Thoracic aorta (tissue), 2 donors: ENCODE measurements at regions not wholly inside any gene's neighbourhood (a gene's known extent, or its start where the extent isn't known, plus 50 kb on each side); places are given as distances from the start of the nearest gene placed in this dataset.

Experiments
- ATAC-seq: fragments of 150-250 bp; one replicate; pipeline ENCODE4 v1.8.0; 2017; ENCODE audit warnings: low read depth; ENCODE audit not compliant: insufficient number of reproducible peaks, low FRiP score
- DNase-seq: peaks from one replicate; pipeline ENCODE4 v3.0.0-alpha.2; 2020; ENCODE audit warnings: low spot score
- H3K27ac ChIP-seq, 2 donors: fragments of 200-600 bp; sonication (generic); 1 replicate in 1 of 2; 2 replicates in 1 of 2; pipeline ENCODE4 v1.5.1; 2016; ENCODE audit warnings: mild to moderate bottlenecking in 2 of 2, moderate library complexity in 2 of 2
- H3K27me3 ChIP-seq: fragments of 200-600 bp; sonication (generic); replicated peaks from 2 replicates; pipeline ENCODE4 v1.6.0; 2016; ENCODE audit warnings: mild to moderate bottlenecking; ENCODE audit not compliant: insufficient read depth
- H3K36me3 ChIP-seq: fragments of 200-600 bp; sonication (generic); one replicate; pipeline ENCODE4 v1.5.1; 2016
- H3K4me1 ChIP-seq, 2 donors: fragments of 200-600 bp; sonication (generic); 1 replicate in 1 of 2; 2 replicates in 1 of 2; pipeline versions ENCODE4 v1.5.1 to v1.6.0; 2016; ENCODE audit warnings: low read depth in 2 of 2, mild to moderate bottlenecking in 1 of 2; ENCODE audit not compliant: control insufficient read depth in 1 of 2
- H3K4me3 ChIP-seq: fragments of 200-600 bp; sonication (generic); 2 replicates; pipeline ENCODE4 v1.5.1; 2016; ENCODE audit warnings: mild to moderate bottlenecking
- H3K9me3 ChIP-seq: fragments of 200-600 bp; sonication (generic); 2 replicates; pipeline ENCODE4 v1.5.1; 2016
- CTCF ChIP-seq: fragments of 200-600 bp; sonication (generic); IDR thresholded peaks from one replicate; pipeline ENCODE4 v1.5.1; 2019; ENCODE audit warnings: antibody characterized with exemption

- H3K9me3 ChIP-seq = no peaks in the 10 kb centered on the region
- no peak overlapping the region for H3K4me3 ChIP-seq
- TF ChIP-seq CTCF = no peak
- DNase-seq = no peak
- H3K36me3 ChIP-seq = no peaks in the 10 kb centered on the region
- no peak for ATAC-seq
- H3K27me3 ChIP-seq = no peaks in the 10 kb centered on the region
- H3K4me1 ChIP-seq = no peaks in the 10 kb centered on the region
- H3K27ac ChIP-seq = no peak overlapping the region
Observed at GRCh38 chr5:164027738-164028137, 522.3 kb downstream of the MAT2B start.

- Histone ChIP-seq H3K4me1 (no peaks in the 10 kb centered on the region), H3K27ac (no peak overlapping the region), H3K4me3 (no peak overlapping the region), H3K36me3 (no peaks in the 10 kb centered on the region), H3K9me3 (no peaks in the 10 kb centered on the region), H3K27me3 (no peaks in the 10 kb centered on the region)
- ATAC-seq = no peak
- TF ChIP-seq CTCF = no peak
- DNase-seq = no peak
Observed at GRCh38 chr5:164038128-164038783, 532.8 kb downstream of the MAT2B start.

GRCh38 chr5:164041105-164041504 is 535.7 kb downstream of the MAT2B start:
- DNase-seq = no peak
- TF ChIP-seq CTCF = no peak
- Histone ChIP-seq H3K9me3 (no peaks in the 10 kb centered on the region), H3K27me3 (no peaks in the 10 kb centered on the region), H3K4me3 (no peak overlapping the region), H3K27ac (no peak overlapping the region), H3K4me1 (no peaks in the 10 kb centered on the region), H3K36me3 (no peaks in the 10 kb centered on the region)
- ATAC-seq = no peak

GRCh38 chr5:164048359-164048926 is 543.0 kb downstream of the MAT2B start:
- no peak overlapping the region for H3K4me3 ChIP-seq
- DNase-seq = no peak

GRCh38 chr5:164051745-164052144 is 546.3 kb downstream of the MAT2B start:
- Histone ChIP-seq H3K4me1 (no peaks in the 10 kb centered on the region), H3K27ac (no peak overlapping the region), H3K27me3 (no peaks in the 10 kb centered on the region), H3K36me3 (no peaks in the 10 kb centered on the region), H3K4me3 (no peak overlapping the region), H3K9me3 (no peaks in the 10 kb centered on the region)
- DNase-seq (no peak), ATAC-seq (no peak)
- no peak for TF ChIP-seq CTCF

More at GRCh38 chr5:164048359-164048926, 543.0 kb downstream of the MAT2B start:
- Histone ChIP-seq H3K9me3 (no peaks in the 10 kb centered on the region), H3K27ac (no peak overlapping the region), H3K36me3 (no peaks in the 10 kb centered on the region), H3K4me1 (no peaks in the 10 kb centered on the region), H3K27me3 (no peaks in the 10 kb centered on the region)
- ATAC-seq = no peak
- no peak for TF ChIP-seq CTCF
